SK-N-SH (cell line): ENCODE measurements at regions not wholly inside any gene's neighbourhood (a gene's known extent, or its start where the extent isn't known, plus 50 kb on each side); places are given as distances from the start of the nearest gene placed in this dataset.

ENCODE experiments used
- CTCF ChIA-PET: fragments of 300-600, 350-600 bp; formaldehyde crosslinking; extraction: SDS; loops from one replicate; lab custom pipeline; 2021; lab: Yijun Ruan, JAX
- POLR2A ChIA-PET: fragments of 350-600 bp; sonication (Branson Sonifier 250); formaldehyde crosslinking; extraction: SDS; loops from one replicate; lab custom pipeline; 2020; ENCODE audit warnings: antibody characterized with exemption, inconsistent platforms; lab: Yijun Ruan, JAX
- DNase-seq: peaks from one replicate; pipeline ENCODE4 v3.0.0; 2012
- H2AFZ ChIP-seq: fragments of 200-600 bp; sonication (generic); 2 replicates; pipeline ENCODE4 v1.8.1; 2016; ENCODE audit warnings: antibody characterized with exemption, mild to moderate bottlenecking, low read depth
- H3F3A ChIP-seq: fragments of 200-600 bp; sonication (generic); replicated peaks from 2 replicates; pipeline ENCODE3; 2016; ENCODE audit warnings: antibody characterized with exemption, mild to moderate bottlenecking; ENCODE audit not compliant: insufficient read depth
- H3K27ac ChIP-seq, 2 experiments: fragments of 200-500 bp in 1 of 2; fragments of 200-600 bp in 1 of 2; sonication (Bioruptor generic) in 1 of 2; sonication (generic), shearing (Covaris generic) in 1 of 2; 2 replicates each; pipeline versions ENCODE4 v1.5.1 to v1.6.1; 2014 to 2016; ENCODE audit warnings: low read depth in 2 of 2, inconsistent platforms in 1 of 2, low read length in 1 of 2, mild to moderate bottlenecking in 1 of 2, mixed read lengths in 1 of 2
- H3K27me3 ChIP-seq: fragments of 200-600 bp; sonication (generic), shearing (Covaris generic); 2 replicates; pipeline ENCODE4 v1.6.1; 2016; ENCODE audit warnings: mixed run types; ENCODE audit not compliant: insufficient read depth
- H3K36me3 ChIP-seq, 2 experiments: fragments of 200-500 bp in 1 of 2; fragments of 200-600 bp in 1 of 2; sonication (Bioruptor generic) in 1 of 2; sonication (generic) in 1 of 2; replicated peaks in 1 of 2; 2 replicates each; pipeline versions ENCODE3 to v1.5.1; 2014 to 2016; ENCODE audit warnings: low read length in 1 of 2, mild to moderate bottlenecking in 1 of 2; ENCODE audit not compliant: insufficient read depth in 2 of 2, control insufficient read depth in 1 of 2
- H3K4me1 ChIP-seq, 2 experiments: fragments of 200-500 bp in 1 of 2; fragments of 200-600 bp in 1 of 2; sonication (Bioruptor generic) in 1 of 2; sonication (generic), shearing (Covaris generic) in 1 of 2; 2 replicates each; pipeline versions ENCODE4 v1.5.1 to v1.6.1; 2014 to 2016; ENCODE audit warnings: low read depth in 1 of 2, low read length in 1 of 2, mixed run types in 1 of 2; ENCODE audit not compliant: insufficient read depth in 2 of 2, control insufficient read depth in 1 of 2
- H3K4me2 ChIP-seq: fragments of 200-600 bp; sonication (generic), shearing (Covaris generic); 2 replicates; pipeline ENCODE4 v1.6.1; 2017; ENCODE audit warnings: mixed run types
- H3K4me3 ChIP-seq, 2 experiments: fragments of 200-500 bp in 1 of 2; fragments of 200-600 bp in 1 of 2; sonication (Bioruptor generic) in 1 of 2; sonication (generic), shearing (Covaris generic) in 1 of 2; 2 replicates each; pipeline versions ENCODE4 v1.5.1 to v1.8.1; 2014 to 2016; ENCODE audit warnings: low read depth in 2 of 2, inconsistent platforms in 1 of 2, low read length in 1 of 2, mild to moderate bottlenecking in 1 of 2, mixed read lengths in 1 of 2, moderate library complexity in 1 of 2
- H3K79me2 ChIP-seq: fragments of 200-600 bp; sonication (generic); 2 replicates; pipeline ENCODE4 v1.8.1; 2017; ENCODE audit warnings: mild to moderate bottlenecking; ENCODE audit not compliant: insufficient read depth
- H3K9ac ChIP-seq: fragments of 200-600 bp; sonication (generic); 2 replicates; pipeline ENCODE4 v1.6.1; 2017; ENCODE audit warnings: mixed run types
- H3K9me2 ChIP-seq: fragments of 200-600 bp; sonication (generic); 2 replicates; pipeline ENCODE4 v1.6.1; 2017; ENCODE audit warnings: mixed run types
- H3K9me3 ChIP-seq: fragments of 200-600 bp; sonication (generic); 2 replicates; pipeline ENCODE4 v1.6.1; 2017; ENCODE audit warnings: mixed run types, mild to moderate bottlenecking, moderate library complexity
- H4K20me1 ChIP-seq: fragments of 200-600 bp; sonication (generic); 2 replicates; pipeline ENCODE4 v1.6.1; 2017; ENCODE audit warnings: mild to moderate bottlenecking, mixed run types; ENCODE audit not compliant: insufficient read depth
- ELF1 ChIP-seq: IDR thresholded peaks from 2 replicates; pipeline ENCODE4 v1.4.0; 2012
- FOSL2 ChIP-seq: IDR thresholded peaks from 2 replicates; pipeline ENCODE4 v1.4.0; 2012; ENCODE audit warnings: low read depth, mild to moderate bottlenecking, moderate library complexity, borderline replicate concordance
- GABPA ChIP-seq: IDR thresholded peaks from 2 replicates; pipeline ENCODE4 v1.4.0; 2012; ENCODE audit warnings: low read depth, mild to moderate bottlenecking
- GATA2 ChIP-seq: sonication (generic); formaldehyde crosslinking; IDR thresholded peaks from 2 replicates; pipeline ENCODE4 v1.5.0; 2020; ENCODE audit warnings: mild to moderate bottlenecking, missing genetic modification reagents
- IRF3 ChIP-seq: fragments of 150-350 bp; IDR thresholded peaks from 2 replicates; pipeline ENCODE4 v1.6.1; 2016; ENCODE audit warnings: mild to moderate bottlenecking, low read depth, low read length
- MEF2A ChIP-seq: IDR thresholded peaks from 2 replicates; pipeline ENCODE4 v1.4.0; 2012; ENCODE audit warnings: low read depth, borderline replicate concordance
- MXI1 ChIP-seq: IDR thresholded peaks from 2 replicates; pipeline ENCODE4 v1.6.1; 2012; ENCODE audit warnings: mild to moderate bottlenecking, low read depth, low read length, improper control_type of control experiment
- NRF1 ChIP-seq: IDR thresholded peaks from 2 replicates; pipeline ENCODE4 v1.6.1; 2012; ENCODE audit warnings: low read depth, mild to moderate bottlenecking, low read length
- PBX3 ChIP-seq: IDR thresholded peaks from 2 replicates; pipeline ENCODE4; 2012
- RAD21 ChIP-seq: IDR thresholded peaks from 2 replicates; pipeline ENCODE4 v1.6.1; 2012; ENCODE audit warnings: mild to moderate bottlenecking, low read length
- REST ChIP-seq: IDR thresholded peaks from 2 replicates; pipeline ENCODE4 v1.6.1; 2012; ENCODE audit warnings: mild to moderate bottlenecking, low read depth, low read length, moderate library complexity
- RXRA ChIP-seq: IDR thresholded peaks from 2 replicates; pipeline ENCODE4 v1.4.0; 2012; ENCODE audit warnings: low read depth, mild to moderate bottlenecking, borderline replicate concordance
- SIN3A ChIP-seq: IDR thresholded peaks from 2 replicates; pipeline ENCODE4 v1.6.1; 2012; ENCODE audit warnings: low read depth, mild to moderate bottlenecking, low read length, moderate library complexity, borderline replicate concordance
- TAF1 ChIP-seq: IDR thresholded peaks from 2 replicates; pipeline ENCODE4 v1.6.1; 2012; ENCODE audit warnings: low read depth, mild to moderate bottlenecking, low read length, moderate library complexity, borderline replicate concordance
- TCF12 ChIP-seq: IDR thresholded peaks from 2 replicates; pipeline ENCODE4 v1.4.0; 2012
- YY1 ChIP-seq: IDR thresholded peaks from 2 replicates; pipeline ENCODE4 v1.4.0; 2012; ENCODE audit warnings: low read depth, mild to moderate bottlenecking
- ZBTB33 ChIP-seq: IDR thresholded peaks from 2 replicates; pipeline ENCODE4 v1.4.0; 2012; ENCODE audit warnings: low read depth, borderline replicate concordance
- WGBS: methylation state at CpG from one replicate; pipeline ENCODE4 v1.1.6; 2017; ENCODE audit warnings: low lambda C conversion rate; 5-methylcytosine and 5-hydroxymethylcytosine counted together

GRCh38 chr6:88441346-88441745 is 275.2 kb upstream of the CNR1 start:
- no peaks in the 10 kb centered on the region for H3K9me2 ChIP-seq
- no peak overlapping the region for H3K4me2 ChIP-seq
- no peaks in the 10 kb centered on the region for H3K4me1 ChIP-seq
- DNase-seq, result no peak
- POLR2A ChIA-PET, result no interaction called here
- H3K27ac ChIP-seq, result no peak overlapping the region
- CTCF ChIA-PET, result no interaction called here
- H3K36me3 ChIP-seq, result no peaks in the 10 kb centered on the region
- no peaks in the 10 kb centered on the region for H4K20me1 ChIP-seq
- H3K27me3 ChIP-seq, result no peaks in the 10 kb centered on the region
- TF ChIP-seq MEF2A, result no peak
- no peak for TF ChIP-seq IRF3
- TF ChIP-seq NRF1, result no peak
- no peak for TF ChIP-seq ZBTB33
- H3K9me3 ChIP-seq, result no peaks in the 10 kb centered on the region
- WGBS, result 16% methylated on average over 4 of the region's 4 CpGs
- no peaks in the 10 kb centered on the region for H3F3A ChIP-seq
- H3K4me3 ChIP-seq, result no peak overlapping the region
- H3K9ac ChIP-seq, result no peak overlapping the region
- no peaks in the 10 kb centered on the region for H3K79me2 ChIP-seq
- no peak overlapping the region for H2AFZ ChIP-seq

GRCh38 chr6:88428068-88428467 is 261.9 kb upstream of the CNR1 start:
- Histone ChIP-seq H3K9ac (no peak overlapping the region), H3K36me3 (no peaks in the 10 kb centered on the region), H3K4me3 (no peak overlapping the region), H2AFZ (no peak overlapping the region), H3K4me1 (no peaks in the 10 kb centered on the region), H3K79me2 (no peaks in the 10 kb centered on the region), H3K9me3 (no peaks in the 10 kb centered on the region), H4K20me1 (no peaks in the 10 kb centered on the region), H3K4me2 (no peak overlapping the region), H3K27ac (no peak overlapping the region), H3F3A (no peaks in the 10 kb centered on the region), H3K27me3 (no peaks in the 10 kb centered on the region), H3K9me2 (no peaks in the 10 kb centered on the region)
- DNase-seq, result no peak
- ChIA-PET POLR2A (no interaction called here), CTCF (no interaction called here)
- 4% methylated on average over 1 of the region's 1 CpG for WGBS
- TF ChIP-seq PBX3 (no peak), MEF2A (no peak), YY1 (no peak), SIN3A (no peak), GATA2 (CRISPR knock-in tag) (no peak), ELF1 (no peak), ZBTB33 (no peak), GABPA (no peak), MXI1 (no peak), RXRA (no peak), TAF1 (no peak), FOSL2 (no peak), REST (no peak), TCF12 (no peak), RAD21 (no peak)
